Neutrophil (primary cell): ENCODE measurements at regions not wholly inside any gene's neighbourhood (a gene's known extent, or its start where the extent isn't known, plus 50 kb on each side); places are given as distances from the start of the nearest gene placed in this dataset.

ENCODE experiments used
- H3K27ac ChIP-seq: fragments of 200-600 bp; sonication (generic); 2 replicates; pipeline ENCODE4 v1.5.1; 2016; ENCODE audit warnings: mild to moderate bottlenecking, moderate library complexity
- H3K27me3 ChIP-seq: fragments of 200-600 bp; sonication (generic); 2 replicates; pipeline ENCODE4 v1.6.0; 2016; ENCODE audit warnings: mild to moderate bottlenecking
- H3K36me3 ChIP-seq: fragments of 200-600 bp; sonication (generic); 2 replicates; pipeline ENCODE4 v1.5.1; 2017
- H3K4me1 ChIP-seq, 2 experiments: fragments of 200-600 bp in 1 of 2; sonication (generic) in 1 of 2; 1 replicate in 1 of 2; 2 replicates in 1 of 2; pipeline versions ENCODE4 v1.5.1 to v1.6.1; 2013 to 2016; ENCODE audit warnings: low read depth in 1 of 2, low read length in 1 of 2, mild to moderate bottlenecking in 1 of 2, moderate library complexity in 1 of 2; ENCODE audit not compliant: control insufficient read depth in 1 of 2, insufficient read depth in 1 of 2
- H3K4me3 ChIP-seq, 2 experiments: fragments of 200-600 bp in 1 of 2; sonication (generic) in 1 of 2; 1 replicate in 1 of 2; 2 replicates in 1 of 2; pipeline ENCODE4 v1.5.1; 2013 to 2016; ENCODE audit warnings: low read depth in 1 of 2, low read length in 1 of 2, mild to moderate bottlenecking in 1 of 2, moderate library complexity in 1 of 2
- H3K9me3 ChIP-seq: fragments of 200-600 bp; sonication (generic); 2 replicates; pipeline ENCODE4 v1.5.1; 2016
- TF ChIP-seq, protein P1 (sequence below): fragments of 200-600 bp; sonication (generic); IDR thresholded peaks from 2 replicates; pipeline ENCODE4 v1.5.1; 2016; ENCODE audit warnings: antibody characterized with exemption

DNA sequence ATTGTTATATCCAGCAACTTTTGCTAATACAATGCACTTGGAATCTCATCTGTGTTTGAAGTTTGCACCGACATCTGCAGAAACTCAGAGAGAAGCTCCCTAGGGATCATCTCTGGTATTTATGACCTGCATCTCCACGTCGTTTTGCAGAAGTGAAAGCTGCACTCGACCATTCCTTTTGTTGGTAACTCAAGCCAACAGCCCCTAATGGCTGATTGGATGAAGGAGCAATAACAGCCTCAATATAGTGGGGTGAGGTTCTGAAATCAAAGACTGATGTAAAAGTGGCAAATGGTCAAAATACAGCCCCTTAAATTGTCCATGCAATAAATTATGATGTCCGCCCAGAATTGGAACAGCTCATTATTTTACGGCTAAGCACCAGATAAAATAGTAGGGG is 344.2 kb upstream of the KAZN start:
- Histone ChIP-seq H3K9me3 (no peaks in the 10 kb centered on the region), H3K4me1 (no peaks in the 10 kb centered on the region), H3K36me3 (no peaks in the 10 kb centered on the region), H3K4me3 (no peak overlapping the region), H3K27me3 (no peaks in the 10 kb centered on the region), H3K27ac (no peak overlapping the region)
- TF ChIP-seq, protein P1, sequence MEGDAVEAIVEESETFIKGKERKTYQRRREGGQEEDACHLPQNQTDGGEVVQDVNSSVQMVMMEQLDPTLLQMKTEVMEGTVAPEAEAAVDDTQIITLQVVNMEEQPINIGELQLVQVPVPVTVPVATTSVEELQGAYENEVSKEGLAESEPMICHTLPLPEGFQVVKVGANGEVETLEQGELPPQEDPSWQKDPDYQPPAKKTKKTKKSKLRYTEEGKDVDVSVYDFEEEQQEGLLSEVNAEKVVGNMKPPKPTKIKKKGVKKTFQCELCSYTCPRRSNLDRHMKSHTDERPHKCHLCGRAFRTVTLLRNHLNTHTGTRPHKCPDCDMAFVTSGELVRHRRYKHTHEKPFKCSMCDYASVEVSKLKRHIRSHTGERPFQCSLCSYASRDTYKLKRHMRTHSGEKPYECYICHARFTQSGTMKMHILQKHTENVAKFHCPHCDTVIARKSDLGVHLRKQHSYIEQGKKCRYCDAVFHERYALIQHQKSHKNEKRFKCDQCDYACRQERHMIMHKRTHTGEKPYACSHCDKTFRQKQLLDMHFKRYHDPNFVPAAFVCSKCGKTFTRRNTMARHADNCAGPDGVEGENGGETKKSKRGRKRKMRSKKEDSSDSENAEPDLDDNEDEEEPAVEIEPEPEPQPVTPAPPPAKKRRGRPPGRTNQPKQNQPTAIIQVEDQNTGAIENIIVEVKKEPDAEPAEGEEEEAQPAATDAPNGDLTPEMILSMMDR: no peak

DNA sequence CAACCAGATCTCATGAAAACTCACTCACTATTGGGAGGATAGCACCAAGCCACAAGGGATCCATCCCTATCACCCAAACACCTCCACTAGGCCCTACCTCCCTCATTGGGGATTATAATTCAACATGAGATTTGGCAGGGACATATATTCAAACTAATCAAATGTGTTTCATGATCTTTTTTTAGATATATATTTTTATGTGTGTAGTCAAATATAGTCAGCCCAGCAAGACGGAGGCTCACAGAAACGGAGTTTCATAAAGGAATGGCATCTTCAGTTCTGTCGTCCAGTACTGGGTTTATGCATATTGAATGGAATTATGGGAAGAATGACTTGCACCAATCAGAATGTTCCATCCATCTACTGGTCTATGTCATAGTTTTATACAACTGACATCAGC is 343.3 kb upstream of the KAZN start:
- H3K27ac ChIP-seq: no peak overlapping the region
- TF ChIP-seq, protein P1: no peak
- H3K36me3 ChIP-seq: no peaks in the 10 kb centered on the region
- no peaks in the 10 kb centered on the region for H3K4me1 ChIP-seq
- no peaks in the 10 kb centered on the region for H3K9me3 ChIP-seq
- H3K27me3 ChIP-seq: no peaks in the 10 kb centered on the region
- no peak overlapping the region for H3K4me3 ChIP-seq

DNA sequence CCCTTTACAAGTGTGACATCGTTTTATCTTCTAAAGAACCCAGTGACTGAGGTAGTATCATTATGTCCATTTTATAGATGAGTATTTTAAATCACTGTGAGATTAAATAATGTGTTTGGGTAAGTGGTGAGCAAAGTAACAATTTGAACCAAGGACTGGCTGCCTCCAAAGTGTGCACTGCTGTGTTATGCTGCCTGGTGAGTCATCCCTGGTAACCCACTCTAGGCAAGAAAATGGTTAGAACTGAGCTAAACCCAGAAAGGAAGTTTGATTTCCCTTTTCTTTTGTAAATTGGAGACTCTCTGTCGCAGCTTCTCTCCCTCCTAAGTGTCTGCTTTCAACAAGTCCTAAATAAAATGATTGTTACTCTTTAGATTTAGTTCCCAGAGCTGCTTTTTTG is 342.8 kb upstream of the KAZN start:
- no peak overlapping the region for H3K27ac ChIP-seq
- TF ChIP-seq, protein P1: no peak

DNA sequence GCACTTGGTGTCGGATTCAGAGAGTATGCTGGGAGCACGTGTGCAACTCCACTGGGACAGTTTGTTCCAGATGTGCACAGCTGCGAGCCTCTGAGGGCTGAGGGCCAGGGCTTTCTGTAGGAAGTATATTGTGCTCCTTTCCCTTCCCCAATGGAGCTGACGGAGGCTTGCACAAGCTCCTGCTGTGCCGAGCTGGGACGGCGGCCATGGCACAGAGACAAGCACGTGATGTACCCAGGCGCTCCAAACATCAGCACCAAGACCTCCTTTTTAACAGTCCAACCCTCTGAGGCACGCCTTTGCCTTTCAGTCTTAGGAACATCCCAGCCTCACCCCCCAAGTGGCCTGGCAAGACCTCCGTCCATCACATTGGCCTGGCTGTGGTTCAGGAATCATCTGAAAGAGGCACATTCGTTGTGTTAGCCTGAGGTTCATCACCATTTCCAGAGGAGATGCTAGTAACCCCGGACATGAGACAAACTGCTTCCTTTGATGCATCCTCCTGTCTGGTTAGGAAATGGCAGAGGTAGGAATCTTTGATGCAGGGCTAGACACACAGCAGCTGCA is 339.2 kb upstream of the KAZN start:
- Histone ChIP-seq H3K36me3 (no peaks in the 10 kb centered on the region), H3K9me3 (no peaks in the 10 kb centered on the region), H3K4me3 (no peak overlapping the region), H3K4me1 (no peaks in the 10 kb centered on the region), H3K27me3 (peaks cover 11% of the 10 kb centered on the region), H3K27ac (no peak overlapping the region)
- TF ChIP-seq, protein P1: no peak

More for the DNA sequence above, 342.8 kb upstream of the KAZN start:
- Histone ChIP-seq H3K9me3 (no peaks in the 10 kb centered on the region), H3K4me1 (no peaks in the 10 kb centered on the region), H3K27me3 (no peaks in the 10 kb centered on the region), H3K36me3 (no peaks in the 10 kb centered on the region), H3K4me3 (no peak overlapping the region)

DNA sequence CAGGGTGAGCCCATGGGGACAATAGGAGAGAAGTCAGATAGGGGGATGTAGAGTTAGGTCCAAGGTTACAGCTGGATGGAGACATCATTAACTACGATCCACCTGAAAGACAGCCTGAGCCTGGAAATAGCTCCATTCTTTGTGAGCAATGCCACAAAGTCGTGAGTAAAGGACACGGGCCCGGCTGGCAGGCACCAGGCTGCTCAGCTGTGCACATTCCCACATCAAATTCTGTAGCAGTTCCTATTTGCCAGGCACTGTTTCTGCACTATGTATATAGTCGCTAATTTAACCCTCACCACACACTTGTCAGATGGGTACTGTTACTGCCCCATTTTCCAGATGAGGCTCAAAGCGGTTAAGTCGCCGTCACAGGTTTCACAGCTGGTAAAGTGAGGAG is 338.0 kb upstream of the KAZN start:
- Histone ChIP-seq H3K27me3 (peaks cover 11% of the 10 kb centered on the region), H3K4me1 (no peaks in the 10 kb centered on the region), H3K36me3 (no peaks in the 10 kb centered on the region), H3K4me3 (no peak overlapping the region), H3K27ac (no peak overlapping the region), H3K9me3 (no peaks in the 10 kb centered on the region)
- TF ChIP-seq, protein P1: no peak

DNA sequence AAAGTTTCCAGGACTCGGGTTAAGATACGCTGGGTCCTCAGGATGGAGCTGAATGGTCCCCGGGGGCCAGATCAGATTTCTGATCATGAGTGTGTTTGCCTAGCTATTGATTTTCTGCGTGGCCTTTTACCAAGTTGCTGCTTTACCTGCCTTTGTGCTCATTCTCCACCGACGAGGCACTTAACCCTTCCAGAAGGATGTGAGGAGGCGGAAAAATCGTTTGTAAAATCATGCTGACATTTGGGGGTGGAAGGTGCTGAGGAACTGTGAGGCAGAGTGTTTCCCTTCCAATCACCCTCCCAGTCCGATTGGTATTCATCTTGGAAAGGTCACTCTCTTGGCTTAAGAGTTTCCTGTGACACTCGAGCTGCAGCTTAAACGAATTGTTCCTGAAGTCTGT is 337.1 kb upstream of the KAZN start:
- Histone ChIP-seq H3K4me1 (no peaks in the 10 kb centered on the region), H3K36me3 (no peaks in the 10 kb centered on the region), H3K27ac (no peak overlapping the region), H3K27me3 (peaks cover 11% of the 10 kb centered on the region), H3K4me3 (no peak overlapping the region), H3K9me3 (no peaks in the 10 kb centered on the region)
- TF ChIP-seq, protein P1: no peak
